H1 (cell line): ENCODE measurements at regions not wholly inside any gene's neighbourhood (a gene's known extent, or its start where the extent isn't known, plus 50 kb on each side); places are given as distances from the start of the nearest gene placed in this dataset.

Source experiments
- CTCF ChIA-PET: fragments of 300-600 bp; sonication (Branson Sonifier 250); formaldehyde crosslinking; loops from one replicate; lab custom pipeline; 2021; ENCODE audit not compliant: partially characterized antibody; lab: Charles Lee
- POLR2A ChIA-PET: fragments of 300-600 bp; sonication (Branson Sonifier 250); formaldehyde crosslinking; loops from one replicate; lab custom pipeline; 2021; ENCODE audit warnings: inconsistent platforms; ENCODE audit not compliant: partially characterized antibody; lab: Charles Lee
- DNase-seq, 2 experiments: peaks; one replicate each; pipeline versions ENCODE4 v3.0.0 to v3.0.0-alpha.2; 2010 to 2022; ENCODE audit warnings: low spot score in 2 of 2, low read depth in 1 of 2, mixed read lengths in 1 of 2
- FAIRE-seq: peaks from 2 replicates; lab custom pipeline; 2011; peaks lifted over from hg19 to GRCh38; lab: Jason Lieb, UNC
- H2AFZ ChIP-seq: 2 replicates; pipeline ENCODE4 v1.8.1; 2012; ENCODE audit warnings: low read length, inconsistent platforms
- H2AK5ac ChIP-seq: 2 replicates; pipeline ENCODE4 v1.6.1; 2013; ENCODE audit warnings: low read depth, low read length
- H2BK120ac ChIP-seq: replicated peaks from 2 replicates; pipeline ENCODE3; 2013; ENCODE audit warnings: low read depth, low read length, inconsistent platforms
- H2BK12ac ChIP-seq: 2 replicates; pipeline ENCODE4 v1.6.1; 2013; ENCODE audit warnings: low read depth, low read length
- H2BK15ac ChIP-seq: 2 replicates; pipeline ENCODE4 v1.6.1; 2013; ENCODE audit warnings: low read length
- H2BK20ac ChIP-seq: 2 replicates; pipeline ENCODE4 v1.6.1; 2013; ENCODE audit warnings: low read length
- H2BK5ac ChIP-seq: 2 replicates; pipeline ENCODE4 v1.6.1; 2013; ENCODE audit warnings: low read depth, low read length
- H3K14ac ChIP-seq: 2 replicates; pipeline ENCODE4 v1.6.1; 2013; ENCODE audit warnings: inconsistent platforms; ENCODE audit not compliant: insufficient read length
- H3K18ac ChIP-seq: 2 replicates; pipeline ENCODE4 v1.6.1; 2013; ENCODE audit warnings: low read length; ENCODE audit errors: extremely low read depth
- H3K23ac ChIP-seq: 2 replicates; pipeline ENCODE4 v1.6.1; 2013; ENCODE audit warnings: inconsistent platforms; ENCODE audit not compliant: insufficient read length
- H3K23me2 ChIP-seq: 2 replicates; pipeline ENCODE4 v1.6.1; 2013; ENCODE audit warnings: low read depth, low read length
- H3K27ac ChIP-seq: 2 replicates; pipeline ENCODE4 v1.6.1; 2011; ENCODE audit warnings: low read depth, low read length, inconsistent platforms
- H3K27me3 ChIP-seq, 4 experiments: replicated peaks in 1 of 4; 1 replicate in 1 of 4; 2 replicates in 3 of 4; pipeline versions ENCODE4 v1.6.1 to v1.8.1; 2011 to 2013; ENCODE audit warnings: low read length in 3 of 4, mild to moderate bottlenecking in 3 of 4, inconsistent platforms in 2 of 4, mixed read lengths in 2 of 4, moderate library complexity in 1 of 4; ENCODE audit not compliant: control insufficient read depth in 3 of 4, insufficient read depth in 3 of 4; ENCODE audit errors: extremely low read depth in 1 of 4
- H3K36me3 ChIP-seq, 4 experiments: 2 replicates each; pipeline versions ENCODE4 v1.6.1 to v1.8.1; 2011 to 2013; ENCODE audit warnings: mild to moderate bottlenecking in 4 of 4, low read length in 3 of 4, moderate library complexity in 2 of 4, control low read depth in 1 of 4, inconsistent platforms in 1 of 4; ENCODE audit not compliant: insufficient read depth in 4 of 4, control insufficient read depth in 2 of 4
- H3K4ac ChIP-seq: replicated peaks from 2 replicates; pipeline ENCODE3; 2013; ENCODE audit warnings: low read length, low read depth, mixed read lengths, inconsistent platforms; ENCODE audit not compliant: insufficient read length
- H3K4me1 ChIP-seq, 4 experiments: replicated peaks in 1 of 4; 1 replicate in 1 of 4; 2 replicates in 3 of 4; pipeline versions ENCODE4 v1.6.1 to v1.8.1; 2011 to 2013; ENCODE audit warnings: low read length in 3 of 4, inconsistent platforms in 2 of 4, mixed read lengths in 1 of 4; ENCODE audit not compliant: insufficient read depth in 4 of 4, control insufficient read depth in 3 of 4
- H3K4me2 ChIP-seq, 2 experiments: 2 replicates each; pipeline versions ENCODE4 v1.6.1 to v1.8.1; 2011 to 2013; ENCODE audit warnings: low read depth in 2 of 2, low read length in 2 of 2, control low read depth in 1 of 2, inconsistent platforms in 1 of 2, mild to moderate bottlenecking in 1 of 2; ENCODE audit not compliant: insufficient read depth in 1 of 2
- H3K4me3 ChIP-seq, 4 experiments: fragments of 200-600, 300-600 bp in 1 of 4; sonication (generic), shearing (Covaris generic), sonication (Bioruptor Twin) in 1 of 4; 2 replicates each; pipeline versions ENCODE4 v1.5.1 to v1.8.1; 2011 to 2016; ENCODE audit warnings: low read length in 4 of 4, low read depth in 3 of 4, control low read depth in 2 of 4, inconsistent platforms in 2 of 4, mild to moderate bottlenecking in 2 of 4, mixed read lengths in 1 of 4, moderate library complexity in 1 of 4; ENCODE audit not compliant: insufficient read depth in 2 of 4; ENCODE audit errors: extremely low read depth in 1 of 4
- H3K56ac ChIP-seq: replicated peaks from 2 replicates; pipeline ENCODE3; 2013; ENCODE audit warnings: low read depth, mild to moderate bottlenecking, mixed read lengths, low read length, inconsistent platforms; ENCODE audit not compliant: insufficient read length
- H3K79me1 ChIP-seq: 2 replicates; pipeline ENCODE4 v1.6.1; 2013; ENCODE audit warnings: low read depth, low read length, control low read depth
- H3K79me2 ChIP-seq, 2 experiments: 2 replicates each; pipeline versions ENCODE4 v1.6.1 to v1.8.1; 2012 to 2013; ENCODE audit warnings: low read length in 2 of 2, mild to moderate bottlenecking in 2 of 2, inconsistent platforms in 1 of 2; ENCODE audit not compliant: insufficient read depth in 2 of 2, control insufficient read depth in 1 of 2
- H3K9ac ChIP-seq, 4 experiments: replicated peaks in 1 of 4; 1 replicate in 1 of 4; 2 replicates in 3 of 4; pipeline versions ENCODE4 v1.6.1 to v1.8.1; 2011 to 2013; ENCODE audit warnings: low read depth in 3 of 4, low read length in 3 of 4, control low read depth in 2 of 4, mild to moderate bottlenecking in 2 of 4, moderate library complexity in 2 of 4, inconsistent platforms in 1 of 4; ENCODE audit errors: extremely low read depth in 1 of 4
- H3K9me3 ChIP-seq, 2 experiments: 2 replicates each; pipeline versions ENCODE4 v1.6.1 to v1.8.1; 2012 to 2013; ENCODE audit warnings: mild to moderate bottlenecking in 2 of 2, moderate library complexity in 2 of 2, control low read depth in 1 of 2, inconsistent platforms in 1 of 2, low read depth in 1 of 2, low read length in 1 of 2, mixed read lengths in 1 of 2; ENCODE audit not compliant: insufficient read depth in 2 of 2
- H4K20me1 ChIP-seq, 2 experiments: replicated peaks in 1 of 2; 2 replicates each; pipeline versions ENCODE3 to v1.8.1; 2011 to 2013; ENCODE audit warnings: inconsistent platforms in 2 of 2, low read length in 2 of 2, mild to moderate bottlenecking in 1 of 2; ENCODE audit not compliant: insufficient read depth in 2 of 2, control insufficient read depth in 1 of 2
- H4K5ac ChIP-seq: 2 replicates; pipeline ENCODE4 v1.6.1; 2013; ENCODE audit warnings: low read length, low read depth, mixed read lengths, inconsistent platforms; ENCODE audit not compliant: insufficient read length
- H4K8ac ChIP-seq: 2 replicates; pipeline ENCODE4 v1.8.0; 2013; ENCODE audit warnings: mild to moderate bottlenecking, moderate library complexity, low read length, inconsistent platforms; ENCODE audit not compliant: insufficient read depth; ENCODE audit errors: extremely low read depth
- H4K91ac ChIP-seq: replicated peaks from 2 replicates; pipeline ENCODE3; 2013; ENCODE audit warnings: low read length, mixed read lengths, inconsistent platforms; ENCODE audit not compliant: insufficient read length
- BACH1 ChIP-seq: IDR thresholded peaks from 2 replicates; pipeline ENCODE4 v1.6.1; 2012; ENCODE audit warnings: low read length, improper control_type of control experiment
- CBX5 ChIP-seq: fragments of 300-800, 300-1000 bp; sonication (generic); IDR thresholded peaks from 2 replicates; pipeline ENCODE4 v1.7.1; 2016; ENCODE audit warnings: antibody characterized with exemption, low read length, low read depth
- CHD1 ChIP-seq: IDR thresholded peaks from 2 replicates; pipeline ENCODE4 v1.6.1; 2012; ENCODE audit warnings: low read depth, low read length, improper control_type of control experiment
- CHD2 ChIP-seq: IDR thresholded peaks from 2 replicates; pipeline ENCODE4 v1.6.1; 2012; ENCODE audit warnings: low read length, improper control_type of control experiment
- CTCF ChIP-seq, 3 experiments: IDR thresholded peaks; 1 replicate in 2 of 3; 2 replicates in 1 of 3; pipeline versions ENCODE4 v1.5.1 to v1.6.1; 2011; ENCODE audit warnings: low read length in 3 of 3, mild to moderate bottlenecking in 3 of 3, inconsistent platforms in 2 of 3, low read depth in 1 of 3, moderate library complexity in 1 of 3; ENCODE audit not compliant: insufficient read depth in 1 of 3; ENCODE audit errors: control extremely low read depth in 1 of 3
- FOSL1 ChIP-seq: IDR thresholded peaks from 2 replicates; pipeline ENCODE4 v1.6.1; 2011; ENCODE audit warnings: mild to moderate bottlenecking, low read depth, low read length, moderate library complexity; ENCODE audit not compliant: insufficient read depth
- HDAC6 ChIP-seq: IDR thresholded peaks from one replicate; pipeline ENCODE4 v1.7.1; 2012; ENCODE audit warnings: low read depth, mild to moderate bottlenecking, inconsistent platforms, low read length, moderate library complexity
- KDM5A ChIP-seq: fragments of 200-600 bp; IDR thresholded peaks from 2 replicates; pipeline ENCODE4 v1.7.1; 2012; ENCODE audit warnings: mild to moderate bottlenecking, low read length, inconsistent platforms, mixed read lengths
- POLR2AphosphoS5 ChIP-seq: IDR thresholded peaks from 2 replicates; pipeline ENCODE4 v1.6.1; 2011; ENCODE audit warnings: low read depth, low read length
- SP4 ChIP-seq: IDR thresholded peaks from 2 replicates; pipeline ENCODE4 v1.6.1; 2012; ENCODE audit warnings: low read length, inconsistent platforms
- SRF ChIP-seq: IDR thresholded peaks from 2 replicates; pipeline ENCODE4 v1.6.1; 2011; ENCODE audit warnings: mild to moderate bottlenecking, low read depth, low read length, moderate library complexity
- WGBS, 2 experiments: shearing (Covaris generic) in 1 of 2; methylation state at CpG; one replicate each; pipeline versions ENCODE4 v1.1.6 to v1.1.7; 2013 to 2015; ENCODE audit warnings: low lambda C conversion rate in 2 of 2, mixed read lengths in 2 of 2, inconsistent platforms in 1 of 2, low coverage in 1 of 2, missing lambda C conversion rate in 1 of 2; ENCODE audit not compliant: insufficient replicate concordance in 2 of 2, insufficient coverage in 1 of 2, insufficient read length in 1 of 2; ENCODE audit errors: extremely low coverage in 1 of 2, missing lambda C conversion rate in 1 of 2; 5-methylcytosine and 5-hydroxymethylcytosine counted together
- TF ChIP-seq, protein P1 (sequence below): IDR thresholded peaks from 2 replicates; pipeline ENCODE4 v1.6.1; 2011; ENCODE audit warnings: low read length, improper control_type of control experiment

GRCh38 chr2:226130192-226130591 lies 669.4 kb downstream of the IRS1 start:
- H3K23ac ChIP-seq: no peak overlapping the region
- H2BK5ac ChIP-seq: no peak overlapping the region
- H4K91ac ChIP-seq: no peak overlapping the region
- H4K5ac ChIP-seq: no peak overlapping the region
- no peak overlapping the region for H3K9ac ChIP-seq
- no peak overlapping the region for H2BK120ac ChIP-seq
- no peak overlapping the region for H3K4me3 ChIP-seq
- H3K4me1 ChIP-seq: peaks cover 0 to 6% (median 2%) of the 10 kb centered on the region in 4 experiments; a peak in 2 of 7 replicates
- H3K27me3 ChIP-seq: no peaks in the 10 kb centered on the region
- H3K4me2 ChIP-seq: no peak overlapping the region
- no peak overlapping the region for H2BK12ac ChIP-seq
- ChIA-PET POLR2A (no interaction called here), CTCF (interaction anchor here (0.6 kb wide), 1 partner anchor 28 kb away, joined by 3 read pairs; no protein-coding TSS in a partner anchor)
- H3K9me3 ChIP-seq: no peaks in the 10 kb centered on the region
- no peak for DNase-seq
- H3K27ac ChIP-seq: no peak overlapping the region
- no peak overlapping the region for H2AK5ac ChIP-seq
- no peak for FAIRE-seq
- no peaks in the 10 kb centered on the region for H4K20me1 ChIP-seq
- H4K8ac ChIP-seq: no peak overlapping the region
- H2BK15ac ChIP-seq: no peak overlapping the region
- 100% methylated on average over 2 of the region's 2 CpGs; no CpG with 5 or more reads in 1 of the 2 experiments for WGBS, 2 experiments
- H2AFZ ChIP-seq: no peak overlapping the region
- H3K79me2 ChIP-seq: no peaks in the 10 kb centered on the region
- no peak overlapping the region for H3K4ac ChIP-seq
- H3K14ac ChIP-seq: no peak overlapping the region
- no peak overlapping the region for H3K18ac ChIP-seq
- H3K56ac ChIP-seq: no peak overlapping the region
- H3K23me2 ChIP-seq: no peaks in the 10 kb centered on the region
- H2BK20ac ChIP-seq: no peak overlapping the region
- no peaks in the 10 kb centered on the region for H3K79me1 ChIP-seq
- no peaks in the 10 kb centered on the region for H3K36me3 ChIP-seq
- no peak for TF ChIP-seq CHD1
- TF ChIP-seq, protein P1, sequence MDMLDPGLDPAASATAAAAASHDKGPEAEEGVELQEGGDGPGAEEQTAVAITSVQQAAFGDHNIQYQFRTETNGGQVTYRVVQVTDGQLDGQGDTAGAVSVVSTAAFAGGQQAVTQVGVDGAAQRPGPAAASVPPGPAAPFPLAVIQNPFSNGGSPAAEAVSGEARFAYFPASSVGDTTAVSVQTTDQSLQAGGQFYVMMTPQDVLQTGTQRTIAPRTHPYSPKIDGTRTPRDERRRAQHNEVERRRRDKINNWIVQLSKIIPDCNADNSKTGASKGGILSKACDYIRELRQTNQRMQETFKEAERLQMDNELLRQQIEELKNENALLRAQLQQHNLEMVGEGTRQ: no peak
- TF ChIP-seq CHD2: no peak
- TF ChIP-seq CTCF (IDR thresholded peaks at IDR 0.05; ENCODE audit: control extremely low read depth in 1 of 3, insufficient read depth in 1 of 3, low read depth in 1 of 3, low read length in 3 of 3): no peak
- TF ChIP-seq HDAC6: no peak
- no peak for TF ChIP-seq SRF
- no peak for TF ChIP-seq FOSL1
- TF ChIP-seq BACH1: no peak
- TF ChIP-seq SP4: no peak
- no peak for TF ChIP-seq POLR2AphosphoS5
- TF ChIP-seq CBX5: no peak
- TF ChIP-seq KDM5A: no peak
